Natural killer cell (primary cell): ENCODE measurements at regions not wholly inside any gene's neighbourhood (a gene's known extent, or its start where the extent isn't known, plus 50 kb on each side); places are given as distances from the start of the nearest gene placed in this dataset.
A peak's percentile ranks its signal among the peaks of the same experiment; 100 is the strongest.

ENCODE experiments used
- ATAC-seq, 3 donors: fragments of 150-1000 bp in 2 of 3; fragments of 200-7000 bp in 1 of 3; cut with Tn5 transposase; 1 replicate in 1 of 3; 2 replicates in 2 of 3; pipeline ENCODE4 v1.10.0; 2021; ENCODE audit warnings: mild to moderate bottlenecking in 2 of 3, moderate library complexity in 2 of 3
- DNase-seq, 2 donors: peaks; one replicate each; pipeline versions ENCODE4 v3.0.0 to v3.0.0-alpha.2; 2013 to 2021; ENCODE audit warnings: mixed read lengths in 1 of 2
- H3K27ac ChIP-seq: one replicate; pipeline ENCODE4 v1.5.1; 2013; ENCODE audit warnings: mild to moderate bottlenecking, low read length
- H3K27me3 ChIP-seq: one replicate; pipeline ENCODE4 v1.6.1; 2013; ENCODE audit warnings: low read length; ENCODE audit not compliant: control insufficient read depth, insufficient read depth
- H3K36me3 ChIP-seq: one replicate; pipeline ENCODE4 v1.6.1; 2013; ENCODE audit warnings: low read length; ENCODE audit not compliant: control insufficient read depth, insufficient read depth
- H3K4me1 ChIP-seq: one replicate; pipeline ENCODE4 v1.6.1; 2013; ENCODE audit warnings: low read length; ENCODE audit not compliant: control insufficient read depth, insufficient read depth
- H3K4me3 ChIP-seq: one replicate; pipeline ENCODE4 v1.5.1; 2013; ENCODE audit warnings: low read length
- H3K9me3 ChIP-seq: one replicate; pipeline ENCODE4 v1.6.1; 2013; ENCODE audit warnings: low read length; ENCODE audit not compliant: control insufficient read depth, insufficient read depth
- H3K27ac Mint-ChIP-seq, 2 donors: one replicate each; pipeline ENCODE4 v1.8.0; 2022; ENCODE audit warnings: mild to moderate bottlenecking in 2 of 2, mixed read lengths in 2 of 2, moderate library complexity in 1 of 2
- H3K27me3 Mint-ChIP-seq, 2 donors: one replicate each; pipeline ENCODE4 v1.8.0; 2022; ENCODE audit warnings: low read depth in 2 of 2, mixed read lengths in 2 of 2
- H3K36me3 Mint-ChIP-seq: one replicate; pipeline ENCODE4 v1.8.0; 2022; ENCODE audit warnings: mixed read lengths
- H3K4me1 Mint-ChIP-seq, 2 donors: one replicate each; pipeline ENCODE4 v1.8.0; 2022; ENCODE audit warnings: mixed read lengths in 2 of 2
- H3K4me3 Mint-ChIP-seq: one replicate; pipeline ENCODE4 v1.8.0; 2022; ENCODE audit warnings: mild to moderate bottlenecking, moderate library complexity, mixed read lengths
- H3K9me3 Mint-ChIP-seq, 2 donors: one replicate each; pipeline ENCODE4 v1.8.0; 2022; ENCODE audit warnings: mixed read lengths in 2 of 2
- WGBS: methylation state at CpG from one replicate; pipeline ENCODE4 v1.1.7; 2013; ENCODE audit warnings: missing lambda C conversion rate; ENCODE audit not compliant: insufficient coverage; 5-methylcytosine and 5-hydroxymethylcytosine counted together
- intact Hi-C: fragments of 100-400 bp; cut with micrococcal nuclease; formaldehyde crosslinking; loops from one replicate; pipeline ENCODE4 v1.14.2; 2022
- TF ChIP-seq, protein P1 (sequence below): fragments of 200-600 bp; IDR thresholded peaks from one replicate; pipeline ENCODE4 v1.8.0; 2022; ENCODE audit warnings: antibody characterized with exemption

DNA sequence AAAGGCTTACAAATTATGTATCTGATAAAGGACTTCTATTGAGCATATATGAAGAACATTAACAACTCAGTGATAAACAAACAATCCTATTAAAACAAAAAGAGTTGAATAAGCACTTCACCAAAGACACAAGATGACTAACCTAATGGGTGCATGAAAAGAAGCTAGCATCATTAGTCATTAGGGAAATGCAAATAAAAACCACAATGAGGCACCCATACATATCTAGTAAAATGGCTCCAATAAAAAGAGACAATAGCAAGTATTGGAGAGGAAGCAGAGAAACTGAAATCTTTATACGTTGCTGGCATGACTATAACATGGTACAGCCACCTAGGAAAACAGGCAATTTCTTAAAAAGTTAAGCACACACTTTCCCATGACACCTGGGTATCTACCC is 77.6 kb upstream of the ZMIZ1 start:
- H3K4me1 ChIP-seq: no peaks in the 10 kb centered on the region
- Mint-ChIP-seq H3K27me3 (peaks cover 6% of the 10 kb centered on the region in 2 donors), H3K36me3 (no peaks in the 10 kb centered on the region), H3K27ac (no peak overlapping the region), H3K4me3 (no peak overlapping the region), H3K4me1 (no peaks in the 10 kb centered on the region), H3K9me3 (no peaks in the 10 kb centered on the region)
- H3K27ac ChIP-seq: no peak overlapping the region
- no peak overlapping the region for H3K4me3 ChIP-seq
- H3K9me3 ChIP-seq: no peaks in the 10 kb centered on the region
- TF ChIP-seq, protein P1, sequence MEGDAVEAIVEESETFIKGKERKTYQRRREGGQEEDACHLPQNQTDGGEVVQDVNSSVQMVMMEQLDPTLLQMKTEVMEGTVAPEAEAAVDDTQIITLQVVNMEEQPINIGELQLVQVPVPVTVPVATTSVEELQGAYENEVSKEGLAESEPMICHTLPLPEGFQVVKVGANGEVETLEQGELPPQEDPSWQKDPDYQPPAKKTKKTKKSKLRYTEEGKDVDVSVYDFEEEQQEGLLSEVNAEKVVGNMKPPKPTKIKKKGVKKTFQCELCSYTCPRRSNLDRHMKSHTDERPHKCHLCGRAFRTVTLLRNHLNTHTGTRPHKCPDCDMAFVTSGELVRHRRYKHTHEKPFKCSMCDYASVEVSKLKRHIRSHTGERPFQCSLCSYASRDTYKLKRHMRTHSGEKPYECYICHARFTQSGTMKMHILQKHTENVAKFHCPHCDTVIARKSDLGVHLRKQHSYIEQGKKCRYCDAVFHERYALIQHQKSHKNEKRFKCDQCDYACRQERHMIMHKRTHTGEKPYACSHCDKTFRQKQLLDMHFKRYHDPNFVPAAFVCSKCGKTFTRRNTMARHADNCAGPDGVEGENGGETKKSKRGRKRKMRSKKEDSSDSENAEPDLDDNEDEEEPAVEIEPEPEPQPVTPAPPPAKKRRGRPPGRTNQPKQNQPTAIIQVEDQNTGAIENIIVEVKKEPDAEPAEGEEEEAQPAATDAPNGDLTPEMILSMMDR: no peak
- H3K36me3 ChIP-seq: no peaks in the 10 kb centered on the region
- ATAC-seq (no peak), DNase-seq (no peak)
- intact Hi-C loops: no loop called here
- no peaks in the 10 kb centered on the region for H3K27me3 ChIP-seq
- 67% methylated on average over 1 of the region's 1 CpG for WGBS

DNA sequence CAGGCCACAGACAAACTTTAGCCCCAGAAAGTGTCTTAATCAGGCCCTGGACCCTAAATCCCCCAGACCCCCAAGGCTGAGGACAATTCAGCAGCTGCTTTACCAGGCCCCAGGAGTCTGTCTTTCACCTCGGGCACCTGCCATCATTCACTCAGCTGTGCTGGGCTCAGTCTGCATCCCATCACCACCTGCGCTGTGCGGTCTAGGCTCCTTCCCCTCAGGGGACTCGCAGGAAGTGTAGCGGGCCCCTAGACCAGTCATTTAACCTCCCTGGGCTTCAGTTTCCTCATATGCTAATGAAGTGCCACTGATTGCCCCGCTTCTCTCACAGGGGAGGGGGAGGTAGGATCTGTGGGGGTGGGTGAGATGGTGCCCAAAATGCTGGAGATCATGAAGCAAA is 76.4 kb upstream of the ZMIZ1 start:
- 26% methylated on average over 6 of the region's 6 CpGs for WGBS
- Histone ChIP-seq H3K9me3 (no peaks in the 10 kb centered on the region), H3K27me3 (no peaks in the 10 kb centered on the region), H3K4me1 (no peaks in the 10 kb centered on the region), H3K4me3 (no peak overlapping the region), H3K27ac (no peak overlapping the region), H3K36me3 (no peaks in the 10 kb centered on the region)
- Mint-ChIP-seq H3K36me3 (no peaks in the 10 kb centered on the region), H3K27ac (no peak overlapping the region), H3K9me3 (no peaks in the 10 kb centered on the region), H3K27me3 (peaks cover 6% of the 10 kb centered on the region in 2 donors), H3K4me1 (no peaks in the 10 kb centered on the region), H3K4me3 (no peak overlapping the region)
- DNase-seq (peak in 1 of 2 donors; percentile 39), ATAC-seq (no peak)
- TF ChIP-seq, protein P1: no peak
- intact Hi-C loops: no loop called here

DNA sequence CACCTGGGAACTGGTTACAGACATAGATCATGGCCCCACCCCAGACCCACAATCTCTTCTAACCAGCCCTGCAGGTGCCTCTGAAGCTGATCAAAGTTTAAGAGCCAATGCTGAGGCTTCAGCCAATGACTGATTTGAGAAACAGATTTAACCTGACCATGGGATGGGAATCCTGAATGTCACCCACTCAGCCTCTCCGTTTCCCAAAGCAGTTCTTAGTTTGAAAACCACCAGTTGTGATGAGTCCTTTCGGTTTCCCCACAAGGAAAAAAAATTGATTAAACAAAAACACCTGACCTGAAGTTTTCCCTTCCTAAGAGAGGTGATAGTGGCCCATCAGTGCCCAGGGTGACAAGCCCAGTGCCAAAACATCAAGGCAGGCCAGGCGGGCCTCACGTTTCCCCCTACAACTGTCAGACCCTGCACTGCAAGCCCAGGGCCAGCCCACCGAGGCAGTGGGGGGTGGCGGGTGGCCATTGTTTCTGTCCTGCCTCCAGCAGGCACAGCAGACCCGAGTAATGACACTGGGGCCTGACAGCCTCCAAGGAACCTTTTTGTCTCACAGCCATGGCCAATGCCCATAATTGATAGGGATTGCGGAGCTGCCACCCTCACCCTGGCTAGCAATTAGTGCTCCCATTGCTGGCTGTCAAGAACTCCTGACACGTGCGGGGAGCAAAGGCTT is 75.4 kb upstream of the ZMIZ1 start:
- intact Hi-C loops: no loop called here

More for the DNA sequence above, 75.4 kb upstream of the ZMIZ1 start:
- Mint-ChIP-seq H3K4me1 (no peaks in the 10 kb centered on the region), H3K9me3 (no peaks in the 10 kb centered on the region), H3K4me3 (no peak overlapping the region), H3K27ac (no peak overlapping the region), H3K36me3 (no peaks in the 10 kb centered on the region), H3K27me3 (peaks cover 4 to 6% of the 10 kb centered on the region in 2 donors)
- TF ChIP-seq, protein P1: no peak
- Histone ChIP-seq H3K36me3 (no peaks in the 10 kb centered on the region), H3K9me3 (no peaks in the 10 kb centered on the region), H3K27me3 (no peaks in the 10 kb centered on the region), H3K27ac (no peak overlapping the region), H3K4me3 (no peak overlapping the region), H3K4me1 (no peaks in the 10 kb centered on the region)
- WGBS: 92% methylated on average over 10 of the region's 10 CpGs
- DNase-seq (no peak), ATAC-seq (no peak)
